SU-DHL-6 (cell line): ENCODE measurements at regions not wholly inside any gene's neighbourhood (a gene's known extent, or its start where the extent isn't known, plus 50 kb on each side); places are given as distances from the start of the nearest gene placed in this dataset.

Experiments
- H2AFZ ChIP-seq: fragments of 200-600 bp; sonication (generic); 2 replicates; pipeline ENCODE4 v1.6.1; 2014; ENCODE audit warnings: low read depth, mild to moderate bottlenecking, moderate library complexity, mixed read lengths, antibody characterized with exemption, low read length; ENCODE audit not compliant: severe bottlenecking
- H3F3A ChIP-seq: fragments of 200-600 bp; shearing (Covaris generic); 2 replicates; pipeline ENCODE4 v1.6.0; 2016; ENCODE audit warnings: antibody characterized with exemption, mild to moderate bottlenecking; ENCODE audit not compliant: insufficient read depth
- H3K27ac ChIP-seq: fragments of 200-600 bp; sonication (generic); 2 replicates; pipeline ENCODE4 v1.5.1; 2016; ENCODE audit warnings: low read depth, mild to moderate bottlenecking, low read length, moderate library complexity, mixed read lengths
- H3K27me3 ChIP-seq: fragments of 200-600 bp; sonication (generic), shearing (Covaris generic); 2 replicates; pipeline ENCODE4 v1.6.0; 2014; ENCODE audit warnings: mild to moderate bottlenecking, low read length
- H3K36me3 ChIP-seq: fragments of 200-600 bp; sonication (generic); 2 replicates; pipeline ENCODE4 v1.6.1; 2014; ENCODE audit warnings: mild to moderate bottlenecking, low read length, mixed read lengths
- H3K4me2 ChIP-seq: fragments of 300-600, 200-600 bp; shearing (Covaris generic), sonication (generic); 2 replicates; pipeline ENCODE4 v1.6.0; 2014; ENCODE audit warnings: low read length, low read depth, mild to moderate bottlenecking; ENCODE audit not compliant: poor library complexity, severe bottlenecking
- H3K4me3 ChIP-seq: fragments of 200-600 bp; sonication (generic); 2 replicates; pipeline ENCODE4 v1.5.1; 2014; ENCODE audit warnings: antibody characterized with exemption, low read length, mild to moderate bottlenecking, mixed read lengths; ENCODE audit not compliant: insufficient read depth, poor library complexity, severe bottlenecking
- H3K79me2 ChIP-seq: fragments of 200-600 bp; sonication (generic); 2 replicates; pipeline ENCODE4 v1.6.1; 2014; ENCODE audit warnings: mild to moderate bottlenecking, low read length, moderate library complexity; ENCODE audit not compliant: insufficient read depth
- H3K9ac ChIP-seq: fragments of 200-600 bp; sonication (generic); 2 replicates; pipeline ENCODE4 v1.7.0; 2014; ENCODE audit warnings: mild to moderate bottlenecking, low read length
- H3K9me2 ChIP-seq: fragments of 200-600 bp; sonication (generic); replicated peaks from 2 replicates; pipeline ENCODE4 v1.6.1; 2014; ENCODE audit warnings: low read length; ENCODE audit not compliant: insufficient read depth
- H3K9me3 ChIP-seq: fragments of 200-600 bp; sonication (generic); 2 replicates; pipeline ENCODE4 v1.6.1; 2014; ENCODE audit warnings: low read length, mixed read lengths; ENCODE audit not compliant: insufficient read depth
- H4K20me1 ChIP-seq: fragments of 200-600 bp; sonication (generic); 2 replicates; pipeline ENCODE4 v1.6.1; 2014; ENCODE audit warnings: low read depth, mild to moderate bottlenecking, antibody characterized with exemption, low read length, moderate library complexity, mixed read lengths
- EZH2phosphoT487 ChIP-seq: fragments of 200-600 bp; sonication (generic), shearing (Covaris generic); conservative IDR thresholded peaks from 2 replicates; pipeline ENCODE4 v1.6.1; 2018; ENCODE audit warnings: mild to moderate bottlenecking, antibody characterized with exemption, low read length, moderate library complexity, mixed read lengths
- TF ChIP-seq, protein P1 (sequence below): fragments of 200-600 bp; sonication (generic); IDR thresholded peaks from one replicate; pipeline ENCODE4 v1.5.1; 2017; ENCODE audit warnings: antibody characterized with exemption, mild to moderate bottlenecking, low read length, moderate library complexity; ENCODE audit not compliant: insufficient read depth, poor library complexity, severe bottlenecking

DNA sequence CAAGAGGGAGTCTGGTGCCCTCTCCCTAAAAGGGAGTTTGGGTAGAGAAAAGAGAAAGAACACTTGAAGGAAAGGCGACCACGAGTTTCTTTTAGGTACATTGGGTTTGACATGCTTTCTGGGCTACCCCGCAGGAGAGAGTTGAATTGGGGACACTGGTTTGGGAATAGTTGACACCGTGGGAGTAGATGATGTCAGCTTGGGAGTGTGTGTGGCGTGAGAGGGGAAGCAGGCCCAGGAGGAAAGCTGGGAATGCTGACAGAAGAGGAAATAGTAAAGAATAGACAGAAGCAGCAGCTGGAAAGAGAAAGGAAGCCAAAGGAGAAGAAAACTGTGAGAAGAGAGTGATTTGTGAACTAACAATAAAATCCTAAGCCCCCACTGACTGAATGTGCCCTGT is 442.9 kb downstream of the DYNC2H1 start:
- Histone ChIP-seq H4K20me1 (no peaks in the 10 kb centered on the region), H2AFZ (no peak overlapping the region)
- TF ChIP-seq, protein P1, sequence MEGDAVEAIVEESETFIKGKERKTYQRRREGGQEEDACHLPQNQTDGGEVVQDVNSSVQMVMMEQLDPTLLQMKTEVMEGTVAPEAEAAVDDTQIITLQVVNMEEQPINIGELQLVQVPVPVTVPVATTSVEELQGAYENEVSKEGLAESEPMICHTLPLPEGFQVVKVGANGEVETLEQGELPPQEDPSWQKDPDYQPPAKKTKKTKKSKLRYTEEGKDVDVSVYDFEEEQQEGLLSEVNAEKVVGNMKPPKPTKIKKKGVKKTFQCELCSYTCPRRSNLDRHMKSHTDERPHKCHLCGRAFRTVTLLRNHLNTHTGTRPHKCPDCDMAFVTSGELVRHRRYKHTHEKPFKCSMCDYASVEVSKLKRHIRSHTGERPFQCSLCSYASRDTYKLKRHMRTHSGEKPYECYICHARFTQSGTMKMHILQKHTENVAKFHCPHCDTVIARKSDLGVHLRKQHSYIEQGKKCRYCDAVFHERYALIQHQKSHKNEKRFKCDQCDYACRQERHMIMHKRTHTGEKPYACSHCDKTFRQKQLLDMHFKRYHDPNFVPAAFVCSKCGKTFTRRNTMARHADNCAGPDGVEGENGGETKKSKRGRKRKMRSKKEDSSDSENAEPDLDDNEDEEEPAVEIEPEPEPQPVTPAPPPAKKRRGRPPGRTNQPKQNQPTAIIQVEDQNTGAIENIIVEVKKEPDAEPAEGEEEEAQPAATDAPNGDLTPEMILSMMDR: no peak
- TF ChIP-seq EZH2phosphoT487: no peak

GRCh38 chr11:103556171-103556570 is 446.9 kb downstream of the DYNC2H1 start:
- no peak for TF ChIP-seq EZH2phosphoT487
- TF ChIP-seq, protein P1: no peak
- Histone ChIP-seq H3K4me2 (no peak overlapping the region), H3K36me3 (no peaks in the 10 kb centered on the region), H3K27me3 (no peaks in the 10 kb centered on the region), H4K20me1 (no peaks in the 10 kb centered on the region), H3K9me3 (no peaks in the 10 kb centered on the region), H3F3A (no peaks in the 10 kb centered on the region), H3K9ac (no peak overlapping the region), H3K9me2 (no peaks in the 10 kb centered on the region), H3K27ac (no peak overlapping the region), H3K79me2 (no peaks in the 10 kb centered on the region), H3K4me3 (no peak overlapping the region), H2AFZ (no peak overlapping the region)

More for the DNA sequence above, 442.9 kb downstream of the DYNC2H1 start:
- Histone ChIP-seq H3K4me2 (no peak overlapping the region), H3K27ac (no peak overlapping the region), H3K27me3 (no peaks in the 10 kb centered on the region), H3F3A (no peaks in the 10 kb centered on the region), H3K9me3 (no peaks in the 10 kb centered on the region), H3K9me2 (no peaks in the 10 kb centered on the region), H3K36me3 (no peaks in the 10 kb centered on the region), H3K9ac (no peak overlapping the region), H3K79me2 (no peaks in the 10 kb centered on the region), H3K4me3 (no peak overlapping the region)

GRCh38 chr11:103566116-103566515 is 456.9 kb downstream of the DYNC2H1 start:
- Histone ChIP-seq H3K9me3 (no peaks in the 10 kb centered on the region), H3K36me3 (no peaks in the 10 kb centered on the region), H3F3A (no peaks in the 10 kb centered on the region), H2AFZ (no peak overlapping the region), H3K27ac (no peak overlapping the region), H3K27me3 (no peaks in the 10 kb centered on the region), H3K9me2 (no peaks in the 10 kb centered on the region), H3K4me3 (no peak overlapping the region), H4K20me1 (no peaks in the 10 kb centered on the region), H3K79me2 (no peaks in the 10 kb centered on the region), H3K9ac (no peak overlapping the region), H3K4me2 (no peak overlapping the region)
- TF ChIP-seq, protein P1: no peak
- no peak for TF ChIP-seq EZH2phosphoT487
